ENCODE measurements at regions not wholly inside any gene's neighbourhood (a gene's known extent, or its start where the extent isn't known, plus 50 kb on each side); places are given as distances from the start of the nearest gene placed in this dataset.

DNA sequence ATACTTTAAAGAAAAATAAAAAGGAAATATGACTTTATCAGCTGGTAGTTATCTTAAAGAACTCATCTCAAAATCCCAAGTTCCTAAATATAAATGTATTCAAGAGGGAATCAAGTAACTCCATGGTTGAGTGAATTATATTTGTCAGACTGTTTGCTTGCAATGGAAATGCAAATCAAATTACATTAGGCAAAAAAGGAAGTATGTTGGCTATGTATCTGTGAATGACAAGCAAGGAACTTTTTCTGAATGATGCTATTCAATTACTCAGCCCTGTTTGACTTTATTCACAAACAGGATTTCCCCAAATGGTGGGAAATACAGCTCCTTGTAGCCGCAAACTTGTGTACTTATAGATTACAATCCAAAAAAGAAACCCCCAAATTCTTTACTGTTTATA is 309.1 kb downstream of the ARL6IP6 start:
- Histone ChIP-seq H3K4me3 (ENCODE audit: low read depth, low read length) (no peak overlapping the region), H3K27ac (ENCODE audit: low read depth, low read length) (no peak overlapping the region), H3K9me3 (ENCODE audit: control insufficient read depth, insufficient read depth, low read length) (peaks cover 6% of the 10 kb centered on the region; the same call in 1 of the 2 replicates), H3K27me3 (ENCODE audit: control insufficient read depth, insufficient read depth, low read length) (no peaks in the 10 kb centered on the region)
- POLR2A ChIA-PET, result no interaction called here
- CTCF ChIA-PET, result no interaction called here
- DNase-seq (ENCODE audit: low read depth, low spot score), result no peak
- TF ChIP-seq, protein P1, sequence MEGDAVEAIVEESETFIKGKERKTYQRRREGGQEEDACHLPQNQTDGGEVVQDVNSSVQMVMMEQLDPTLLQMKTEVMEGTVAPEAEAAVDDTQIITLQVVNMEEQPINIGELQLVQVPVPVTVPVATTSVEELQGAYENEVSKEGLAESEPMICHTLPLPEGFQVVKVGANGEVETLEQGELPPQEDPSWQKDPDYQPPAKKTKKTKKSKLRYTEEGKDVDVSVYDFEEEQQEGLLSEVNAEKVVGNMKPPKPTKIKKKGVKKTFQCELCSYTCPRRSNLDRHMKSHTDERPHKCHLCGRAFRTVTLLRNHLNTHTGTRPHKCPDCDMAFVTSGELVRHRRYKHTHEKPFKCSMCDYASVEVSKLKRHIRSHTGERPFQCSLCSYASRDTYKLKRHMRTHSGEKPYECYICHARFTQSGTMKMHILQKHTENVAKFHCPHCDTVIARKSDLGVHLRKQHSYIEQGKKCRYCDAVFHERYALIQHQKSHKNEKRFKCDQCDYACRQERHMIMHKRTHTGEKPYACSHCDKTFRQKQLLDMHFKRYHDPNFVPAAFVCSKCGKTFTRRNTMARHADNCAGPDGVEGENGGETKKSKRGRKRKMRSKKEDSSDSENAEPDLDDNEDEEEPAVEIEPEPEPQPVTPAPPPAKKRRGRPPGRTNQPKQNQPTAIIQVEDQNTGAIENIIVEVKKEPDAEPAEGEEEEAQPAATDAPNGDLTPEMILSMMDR (IDR thresholded peaks at IDR 0.05; ENCODE audit: low read depth, low read length), result no peak

DNA sequence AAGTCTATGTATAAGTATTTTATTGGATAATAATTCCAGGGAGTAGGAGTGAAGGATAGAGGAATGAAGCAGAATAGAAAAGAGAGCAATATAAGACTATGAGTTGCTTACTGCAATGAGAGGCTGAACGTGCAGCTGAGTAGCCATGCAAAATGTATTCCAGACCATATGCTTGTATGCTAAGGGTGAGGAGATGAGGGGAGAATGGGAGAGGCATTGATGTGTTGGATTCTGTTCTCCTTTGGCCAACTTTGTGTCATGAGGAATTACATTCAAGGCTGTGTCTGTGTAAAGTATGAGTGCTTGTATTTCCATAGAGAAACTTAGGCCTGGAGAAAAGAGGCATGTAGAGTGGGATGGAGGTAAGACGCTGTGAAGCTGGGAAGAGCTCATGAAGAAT is 301.8 kb downstream of the ARL6IP6 start:
- no peak for DNase-seq (ENCODE audit: low read depth, low spot score)
- POLR2A ChIA-PET, result no interaction called here
- TF ChIP-seq, protein P1 (IDR thresholded peaks at IDR 0.05; ENCODE audit: low read depth, low read length), result no peak
- H3K9me3 ChIP-seq (ENCODE audit: control insufficient read depth, insufficient read depth, low read length), result peaks cover 7% of the 10 kb centered on the region; the same call in 1 of the 2 replicates
- CTCF ChIA-PET, result no interaction called here
- no peak overlapping the region for H3K27ac ChIP-seq (ENCODE audit: low read depth, low read length)
- no peaks in the 10 kb centered on the region for H3K27me3 ChIP-seq (ENCODE audit: control insufficient read depth, insufficient read depth, low read length)
- no peak overlapping the region for H3K4me3 ChIP-seq (ENCODE audit: low read depth, low read length)

DNA sequence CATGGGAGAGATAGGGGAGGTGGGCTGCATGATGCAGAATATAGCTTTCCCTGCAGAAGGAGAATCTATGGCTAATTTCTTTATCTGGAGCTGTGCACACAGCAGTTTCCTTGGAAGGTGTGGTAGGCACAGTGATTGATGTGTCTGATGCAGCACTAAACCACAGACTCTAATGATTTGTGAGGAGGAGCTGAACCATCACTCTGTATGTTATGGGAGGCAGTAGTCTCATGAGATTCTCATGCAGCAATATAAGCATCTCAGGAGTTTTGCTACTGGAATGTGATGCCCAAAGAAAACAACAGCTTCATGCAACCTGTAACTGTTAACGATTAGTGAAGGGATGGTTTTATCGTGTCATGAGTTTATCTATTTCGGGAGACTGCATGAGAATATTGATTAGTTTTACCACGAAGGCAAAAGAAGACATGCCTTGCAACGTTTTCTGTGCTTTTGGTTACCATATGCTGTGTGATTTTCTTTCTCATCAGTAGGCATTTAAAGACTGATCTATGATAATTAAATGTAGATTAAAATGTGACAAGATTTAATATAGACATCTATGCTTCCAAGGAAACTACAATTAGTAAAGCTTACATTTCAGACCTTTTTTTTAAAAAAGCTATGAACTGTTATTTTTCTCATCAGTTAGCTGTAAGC is 286.8 kb downstream of the ARL6IP6 start:
- POLR2A ChIA-PET, result no interaction called here
- Histone ChIP-seq H3K27me3 (ENCODE audit: control insufficient read depth, insufficient read depth, low read length) (no peaks in the 10 kb centered on the region), H3K27ac (ENCODE audit: low read depth, low read length) (no peak overlapping the region), H3K4me3 (ENCODE audit: low read depth, low read length) (no peak overlapping the region), H3K9me3 (ENCODE audit: control insufficient read depth, insufficient read depth, low read length) (peaks cover 3% of the 10 kb centered on the region; the same call in 1 of the 2 replicates)
- DNase-seq (ENCODE audit: low read depth, low spot score), result no peak
- CTCF ChIA-PET, result no interaction called here
- TF ChIP-seq, protein P1 (IDR thresholded peaks at IDR 0.05; ENCODE audit: low read depth, low read length), result no peak

DNA sequence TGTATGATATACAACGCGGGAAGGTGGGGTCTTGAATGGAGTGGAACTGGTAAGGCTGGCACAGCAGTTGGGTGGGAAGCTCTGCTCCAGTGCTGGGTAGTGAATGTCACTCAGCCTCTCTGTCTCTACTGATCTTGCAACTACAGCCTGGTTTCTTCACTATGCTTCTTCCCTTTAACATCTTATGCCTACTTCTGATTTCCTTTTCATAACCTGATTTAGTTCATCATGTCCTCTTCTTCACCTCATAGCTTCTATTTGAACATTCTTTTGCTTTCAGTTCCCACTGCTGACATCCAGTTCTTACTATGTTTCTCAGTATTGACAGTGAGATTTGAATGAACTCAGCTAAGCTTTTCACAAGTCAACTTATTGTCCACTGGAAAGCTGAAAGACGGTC is 286.2 kb downstream of the ARL6IP6 start:
- ChIA-PET POLR2A (no interaction called here), CTCF (no interaction called here)
- TF ChIP-seq, protein P1 (IDR thresholded peaks at IDR 0.05; ENCODE audit: low read depth, low read length), result no peak
- H3K27me3 ChIP-seq (ENCODE audit: control insufficient read depth, insufficient read depth, low read length), result no peaks in the 10 kb centered on the region
- DNase-seq (ENCODE audit: low read depth, low spot score), result no peak
- H3K27ac ChIP-seq (ENCODE audit: low read depth, low read length), result no peak overlapping the region
- no peak overlapping the region for H3K4me3 ChIP-seq (ENCODE audit: low read depth, low read length)
- H3K9me3 ChIP-seq (ENCODE audit: control insufficient read depth, insufficient read depth, low read length), result peaks cover 3% of the 10 kb centered on the region; the same call in 1 of the 2 replicates

DNA sequence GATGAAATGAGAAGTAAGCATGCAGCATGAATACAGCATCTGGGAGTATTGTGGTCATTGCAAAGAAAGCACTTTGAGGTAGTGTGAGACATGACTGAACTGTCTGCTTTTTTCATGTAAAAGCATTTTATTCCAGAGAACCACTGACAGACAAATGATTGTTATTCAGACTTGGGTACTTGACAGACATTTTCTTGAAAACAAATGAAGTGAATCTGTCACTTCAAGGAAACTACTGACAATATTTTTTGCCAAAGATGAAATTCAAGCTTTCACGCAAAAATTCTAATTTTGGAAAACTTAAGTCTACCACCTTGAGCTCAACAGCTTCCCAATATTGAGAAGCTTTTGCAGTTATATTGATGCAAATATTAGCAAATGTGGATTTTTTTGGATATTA is 255.7 kb downstream of the ARL6IP6 start:
- Histone ChIP-seq H3K4me3 (ENCODE audit: low read depth, low read length) (no peak overlapping the region), H3K27me3 (ENCODE audit: control insufficient read depth, insufficient read depth, low read length) (no peaks in the 10 kb centered on the region), H3K27ac (ENCODE audit: low read depth, low read length) (no peak overlapping the region), H3K9me3 (ENCODE audit: control insufficient read depth, insufficient read depth, low read length) (peaks cover 9% of the 10 kb centered on the region)
- ChIA-PET CTCF (no interaction called here), POLR2A (no interaction called here)
- TF ChIP-seq, protein P1 (IDR thresholded peaks at IDR 0.05; ENCODE audit: low read depth, low read length), result no peak
- no peak for DNase-seq (ENCODE audit: low read depth, low spot score)

Data from AG04450 (cell line).